ENCODE measurements at regions not wholly inside any gene's neighbourhood (a gene's known extent, or its start where the extent isn't known, plus 50 kb on each side); places are given as distances from the start of the nearest gene placed in this dataset.

- TF ChIP-seq CTCF (conservative IDR thresholded peaks at IDR 0.05 in 1 of 2, IDR thresholded peaks at IDR 0.05 in 1 of 2; ENCODE audit: extremely low read depth in 1 of 2, insufficient read depth in 1 of 2, low read depth in 1 of 2, low read length in 2 of 2) (no peak), EZH2 (IDR thresholded peaks at IDR 0.05; ENCODE audit: borderline replicate concordance, low read length) (no peak)
Measured at GRCh38 chr2:238560234-238560633, 133.5 kb downstream of the ASB1 start.
